ENCODE measurements at regions not wholly inside any gene's neighbourhood (a gene's known extent, or its start where the extent isn't known, plus 50 kb on each side); places are given as distances from the start of the nearest gene placed in this dataset.

DNA sequence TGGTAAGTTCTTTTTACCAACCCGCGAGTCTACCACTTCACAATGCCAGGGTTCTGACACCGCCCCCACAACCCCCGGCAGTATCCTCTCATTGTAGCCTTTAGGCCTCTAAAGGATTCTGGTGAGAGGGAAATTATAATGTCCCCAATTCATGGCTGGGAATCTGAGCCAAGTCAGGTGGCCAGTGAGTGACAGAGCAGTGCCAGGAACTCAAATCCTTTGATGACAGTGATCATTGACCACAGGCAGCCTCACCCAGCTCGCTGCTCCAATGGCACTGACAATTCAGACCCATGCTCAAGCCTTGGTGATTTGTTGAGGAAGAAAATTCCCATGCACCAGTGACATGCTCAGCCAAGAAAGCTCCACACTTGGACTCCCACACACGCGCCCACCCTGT is 63.4 kb upstream of the CSF1 start:
- H3K4me1 ChIP-seq, result peaks cover 0 to 27% (median 12%) of the 10 kb centered on the region in 3 donors
- TF ChIP-seq POLR2A (IDR thresholded peaks at IDR 0.05), result no peak
- TF ChIP-seq, protein P1, sequence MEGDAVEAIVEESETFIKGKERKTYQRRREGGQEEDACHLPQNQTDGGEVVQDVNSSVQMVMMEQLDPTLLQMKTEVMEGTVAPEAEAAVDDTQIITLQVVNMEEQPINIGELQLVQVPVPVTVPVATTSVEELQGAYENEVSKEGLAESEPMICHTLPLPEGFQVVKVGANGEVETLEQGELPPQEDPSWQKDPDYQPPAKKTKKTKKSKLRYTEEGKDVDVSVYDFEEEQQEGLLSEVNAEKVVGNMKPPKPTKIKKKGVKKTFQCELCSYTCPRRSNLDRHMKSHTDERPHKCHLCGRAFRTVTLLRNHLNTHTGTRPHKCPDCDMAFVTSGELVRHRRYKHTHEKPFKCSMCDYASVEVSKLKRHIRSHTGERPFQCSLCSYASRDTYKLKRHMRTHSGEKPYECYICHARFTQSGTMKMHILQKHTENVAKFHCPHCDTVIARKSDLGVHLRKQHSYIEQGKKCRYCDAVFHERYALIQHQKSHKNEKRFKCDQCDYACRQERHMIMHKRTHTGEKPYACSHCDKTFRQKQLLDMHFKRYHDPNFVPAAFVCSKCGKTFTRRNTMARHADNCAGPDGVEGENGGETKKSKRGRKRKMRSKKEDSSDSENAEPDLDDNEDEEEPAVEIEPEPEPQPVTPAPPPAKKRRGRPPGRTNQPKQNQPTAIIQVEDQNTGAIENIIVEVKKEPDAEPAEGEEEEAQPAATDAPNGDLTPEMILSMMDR (IDR thresholded peaks at IDR 0.05), result no peak
- no peaks in the 10 kb centered on the region for H3K27me3 ChIP-seq
- no peak overlapping the region for H3K27ac ChIP-seq
- no peak overlapping the region for H3K4me3 ChIP-seq
- intact Hi-C loops (cut with DNase I), result no loop called here
- no peaks in the 10 kb centered on the region for H3K9me3 ChIP-seq
- no peak for DNase-seq
- 76 to 84% methylated on average over 4 to 6 of the region's 7 CpGs for WGBS, 2 donors
- H3K36me3 ChIP-seq, result no peaks in the 10 kb centered on the region

DNA sequence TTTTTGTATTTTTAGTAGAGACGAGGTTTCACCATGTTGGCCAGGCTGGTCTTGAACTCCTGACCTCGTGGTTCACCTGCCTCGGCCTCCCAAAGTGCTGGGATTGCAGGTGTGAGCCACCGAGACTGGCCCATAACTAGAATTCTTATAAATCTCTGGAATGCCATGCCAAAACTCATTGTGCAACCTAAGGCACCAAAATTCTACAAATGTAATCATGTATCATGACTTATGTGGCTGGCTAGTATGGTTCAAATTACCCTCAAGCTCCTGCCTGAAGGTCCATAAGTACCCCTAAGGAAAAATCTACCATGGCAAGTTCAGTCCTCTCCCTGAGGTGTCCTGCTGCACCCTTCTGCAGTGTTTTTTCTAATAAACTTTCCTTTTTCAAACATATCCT is 63.8 kb upstream of the CSF1 start:
- H3K36me3 ChIP-seq, result no peaks in the 10 kb centered on the region
- no peaks in the 10 kb centered on the region for H3K27me3 ChIP-seq
- no peak overlapping the region for H3K27ac ChIP-seq
- H3K4me1 ChIP-seq, result peaks cover 0 to 23% (median 8%) of the 10 kb centered on the region in 3 donors
- H3K9me3 ChIP-seq, result no peaks in the 10 kb centered on the region
- H3K4me3 ChIP-seq, result no peak overlapping the region
- WGBS, 2 donors, result 88 to 91% methylated on average over 4 of the region's 4 CpGs
- TF ChIP-seq, protein P1 (IDR thresholded peaks at IDR 0.05), result no peak
- TF ChIP-seq POLR2A (IDR thresholded peaks at IDR 0.05), result no peak
- intact Hi-C loops (cut with DNase I), result no loop called here
- no peak for DNase-seq

DNA sequence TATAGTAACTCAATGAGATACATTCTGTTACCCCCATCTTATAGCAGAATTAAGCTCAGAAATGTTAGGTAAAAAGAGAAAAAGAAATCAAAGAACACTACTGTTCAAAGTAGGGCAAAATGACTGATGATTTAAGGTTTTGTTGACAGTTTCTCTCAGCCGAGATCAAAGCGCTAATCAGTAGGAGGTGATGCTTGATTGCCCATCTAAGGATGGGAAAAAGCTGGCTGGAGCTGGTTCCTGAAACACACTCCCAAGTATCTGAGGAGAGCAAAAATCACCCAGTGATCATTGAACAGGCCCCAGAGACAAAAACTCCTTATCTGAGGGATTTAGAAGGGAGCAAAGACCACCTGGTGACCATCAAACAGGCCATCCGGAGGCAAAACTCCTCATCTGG is 64.5 kb upstream of the CSF1 start:
- 38 to 47% methylated on average over 3 of the region's 3 CpGs for WGBS, 2 donors
- Histone ChIP-seq H3K4me1 (peaks cover 0 to 16% (median 1%) of the 10 kb centered on the region in 3 donors), H3K9me3 (no peaks in the 10 kb centered on the region), H3K27me3 (no peaks in the 10 kb centered on the region), H3K27ac (no peak overlapping the region), H3K4me3 (no peak overlapping the region), H3K36me3 (no peaks in the 10 kb centered on the region)
- intact Hi-C loops (cut with DNase I), result no loop called here
- no peak for DNase-seq
- no peak for TF ChIP-seq POLR2A (IDR thresholded peaks at IDR 0.05)
- TF ChIP-seq, protein P1 (IDR thresholded peaks at IDR 0.05), result no peak

DNA sequence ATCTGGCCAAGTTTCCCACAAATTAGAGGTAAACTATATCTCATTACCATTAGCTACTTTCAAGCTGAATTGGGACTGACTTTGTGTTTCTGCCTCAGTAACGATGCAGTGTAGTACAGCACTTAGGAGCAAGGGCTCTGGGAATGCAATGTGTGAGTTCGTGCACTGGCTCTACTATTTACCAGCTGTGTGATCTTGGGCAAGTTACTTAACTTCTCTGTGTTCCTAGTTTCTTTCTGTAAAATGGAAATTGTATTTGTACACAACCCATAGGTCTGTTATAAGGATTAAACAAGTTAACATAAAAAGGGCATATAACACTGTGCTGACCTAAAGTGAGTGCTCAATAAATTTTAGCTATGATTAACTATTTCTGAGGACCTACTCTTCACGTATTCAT is 65.0 kb upstream of the CSF1 start:
- no peak for DNase-seq
- WGBS, 2 donors, result 72 to 79% methylated on average over 3 of the region's 3 CpGs
- TF ChIP-seq, protein P1 (IDR thresholded peaks at IDR 0.05), result no peak
- no peak for TF ChIP-seq POLR2A (IDR thresholded peaks at IDR 0.05)
- Histone ChIP-seq H3K27me3 (no peaks in the 10 kb centered on the region), H3K4me3 (no peak overlapping the region), H3K4me1 (peaks cover 0 to 11% (median 0%) of the 10 kb centered on the region in 3 donors), H3K36me3 (no peaks in the 10 kb centered on the region), H3K9me3 (no peaks in the 10 kb centered on the region), H3K27ac (no peak overlapping the region)
- intact Hi-C loops (cut with DNase I), result no loop called here

DNA sequence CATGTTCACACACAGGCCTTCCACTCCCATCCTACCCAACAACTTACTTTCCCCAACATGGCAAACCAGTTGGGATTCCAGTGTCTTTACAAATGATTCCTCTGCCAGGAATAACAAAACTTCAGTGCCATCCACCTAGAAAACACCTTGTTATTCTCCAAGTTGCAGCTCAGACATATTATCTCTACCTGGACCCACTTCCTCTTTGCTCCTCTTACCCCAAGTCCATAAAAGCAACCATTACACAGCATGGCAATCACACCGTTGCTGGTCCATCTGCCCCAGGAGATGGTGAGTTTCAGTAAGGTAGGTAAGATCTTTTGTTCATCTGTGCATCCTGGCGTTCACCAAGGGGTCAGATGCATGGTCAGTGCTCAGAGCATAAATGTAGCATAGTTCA is 66.0 kb upstream of the CSF1 start:
- no peaks in the 10 kb centered on the region for H3K36me3 ChIP-seq
- H3K4me3 ChIP-seq, result no peak overlapping the region
- no peaks in the 10 kb centered on the region for H3K27me3 ChIP-seq
- H3K9me3 ChIP-seq, result no peaks in the 10 kb centered on the region
- intact Hi-C loops (cut with DNase I), result no loop called here
- TF ChIP-seq, protein P1 (IDR thresholded peaks at IDR 0.05), result no peak
- no peak for TF ChIP-seq POLR2A (IDR thresholded peaks at IDR 0.05)
- DNase-seq, result no peak
- peaks cover 0 to 2% (median 0%) of the 10 kb centered on the region in 3 donors for H3K4me1 ChIP-seq
- 67 to 88% methylated on average over 2 of the region's 2 CpGs for WGBS, 2 donors
- no peak overlapping the region for H3K27ac ChIP-seq

Measured in esophagus squamous epithelium (tissue), 5 donors.